ENCODE measurements at regions not wholly inside any gene's neighbourhood (a gene's known extent, or its start where the extent isn't known, plus 50 kb on each side); places are given as distances from the start of the nearest gene placed in this dataset.

DNA sequence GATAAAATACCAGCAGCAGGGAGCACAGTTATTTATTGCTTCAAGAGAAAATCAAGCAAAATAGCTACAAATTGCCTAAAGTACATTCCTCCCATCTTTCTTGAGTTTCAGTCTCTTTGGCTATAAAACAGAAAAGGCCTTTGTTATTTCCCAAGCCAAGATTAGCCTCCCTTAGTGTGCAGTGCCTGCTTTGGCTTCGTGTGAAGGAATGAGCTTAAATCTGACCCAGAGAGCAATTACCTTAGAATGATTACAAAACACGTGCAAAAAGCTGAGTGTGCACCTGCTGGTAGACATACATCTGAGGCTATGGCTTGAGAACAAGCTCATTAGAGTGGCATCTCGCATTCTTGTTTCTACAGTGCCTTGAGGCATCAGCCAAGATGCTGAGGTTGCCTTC lies 250.8 kb downstream of the C4orf33 start:
- no peak for DNase-seq (ENCODE audit: low read depth in 2 of 2)

DNA sequence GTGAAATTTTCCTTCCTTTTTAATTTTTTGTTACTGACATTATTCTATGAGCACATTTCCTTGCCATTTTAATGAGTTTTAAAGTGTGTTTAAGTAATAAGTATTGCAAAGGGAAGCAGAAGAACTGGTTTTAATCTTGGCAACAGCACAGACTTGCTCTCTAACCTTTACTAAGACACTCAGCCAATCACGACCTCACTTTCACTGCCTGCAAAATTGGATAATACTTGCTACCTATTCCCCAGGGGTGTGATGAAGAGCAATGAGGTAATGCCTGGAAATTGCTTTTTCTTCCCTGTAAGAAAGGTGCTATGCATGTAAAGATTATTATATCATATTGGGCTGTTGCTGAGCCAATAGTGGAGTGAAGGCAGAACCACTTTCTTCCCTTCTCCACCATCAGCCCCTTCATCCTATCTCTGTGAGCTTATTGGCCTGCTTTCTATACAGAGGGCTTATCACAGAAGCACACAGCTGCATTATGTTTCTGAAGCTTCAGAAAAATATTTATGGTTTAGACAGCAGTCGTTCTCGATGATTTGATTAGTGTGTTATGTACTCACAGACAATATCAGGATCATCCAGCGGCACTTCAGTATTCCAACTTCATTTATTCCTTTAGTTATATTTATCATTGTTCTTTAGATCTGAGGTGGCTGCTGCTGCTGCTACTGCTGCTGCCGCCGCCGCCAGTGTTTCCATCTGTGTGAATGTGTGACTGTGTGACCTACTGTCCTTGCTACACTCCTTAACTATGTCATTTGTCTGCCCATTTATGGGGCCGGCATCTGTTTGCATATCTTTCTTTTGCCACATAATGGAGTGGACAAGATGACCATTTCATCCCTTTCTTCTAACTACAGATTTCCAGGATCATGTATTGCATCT lies 255.1 kb downstream of the C4orf33 start:
- no peak for DNase-seq (ENCODE audit: low read depth in 2 of 2)

DNA sequence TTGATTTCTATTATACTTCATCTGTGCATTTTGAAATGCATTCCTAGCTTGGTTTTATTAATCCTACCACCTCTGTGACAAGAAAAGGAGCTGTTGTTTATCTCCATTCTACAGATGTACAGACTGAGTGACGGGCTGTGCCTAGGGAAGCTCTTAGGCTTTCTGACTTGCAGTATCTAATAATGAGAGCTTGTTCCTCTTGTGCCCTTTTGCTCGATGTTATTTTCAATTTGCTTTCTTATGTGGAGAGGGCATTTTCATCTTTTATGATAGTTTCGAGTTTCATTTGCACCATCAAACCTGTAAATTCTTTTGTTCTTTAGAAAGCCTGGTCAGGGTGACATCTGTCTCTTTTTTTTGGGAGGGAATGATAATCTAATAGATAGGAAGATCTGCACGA lies 256.5 kb downstream of the C4orf33 start:
- no peak for DNase-seq (ENCODE audit: low read depth in 2 of 2)

DNA sequence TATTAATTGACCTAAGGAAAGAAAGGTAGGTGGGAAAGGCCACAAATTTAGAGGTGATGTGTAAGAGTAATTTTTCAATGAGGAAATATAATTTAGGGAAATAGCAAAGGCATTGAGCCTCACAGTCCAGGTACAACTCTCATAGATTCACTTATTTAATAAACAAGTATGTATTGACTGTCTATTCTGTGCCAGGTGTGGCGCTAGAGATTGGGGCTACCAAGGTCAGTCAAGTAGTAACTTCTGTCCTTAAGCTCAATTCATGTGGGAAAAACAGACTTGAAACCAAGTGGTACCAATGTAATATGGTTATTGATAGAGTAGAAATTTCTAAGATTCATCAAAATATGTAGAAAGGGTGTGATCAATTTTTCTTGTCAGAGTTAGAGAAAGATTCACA lies 257.5 kb downstream of the C4orf33 start:
- no peak for DNase-seq (ENCODE audit: low read depth in 2 of 2)

DNA sequence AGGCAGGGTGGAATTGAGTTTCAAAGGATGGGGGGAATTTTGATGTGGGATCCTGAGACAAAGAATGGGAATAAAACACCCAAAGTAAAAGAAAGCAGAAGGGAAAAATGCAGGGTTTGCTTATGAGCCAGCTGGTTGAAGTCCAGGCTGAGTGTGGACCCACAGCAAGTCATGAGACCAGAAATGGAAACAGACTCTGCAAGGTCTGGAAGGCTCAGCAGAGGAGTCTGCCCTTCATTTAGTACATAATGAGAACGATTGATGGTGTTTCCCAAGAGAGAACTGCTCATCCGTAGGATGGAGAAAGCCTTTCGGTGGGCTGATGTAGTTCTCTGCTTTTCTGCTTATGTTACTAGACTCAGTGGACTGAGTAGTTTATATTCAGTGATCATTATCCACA lies 259.1 kb downstream of the C4orf33 start:
- no peak for DNase-seq (ENCODE audit: low read depth in 2 of 2)

DNA sequence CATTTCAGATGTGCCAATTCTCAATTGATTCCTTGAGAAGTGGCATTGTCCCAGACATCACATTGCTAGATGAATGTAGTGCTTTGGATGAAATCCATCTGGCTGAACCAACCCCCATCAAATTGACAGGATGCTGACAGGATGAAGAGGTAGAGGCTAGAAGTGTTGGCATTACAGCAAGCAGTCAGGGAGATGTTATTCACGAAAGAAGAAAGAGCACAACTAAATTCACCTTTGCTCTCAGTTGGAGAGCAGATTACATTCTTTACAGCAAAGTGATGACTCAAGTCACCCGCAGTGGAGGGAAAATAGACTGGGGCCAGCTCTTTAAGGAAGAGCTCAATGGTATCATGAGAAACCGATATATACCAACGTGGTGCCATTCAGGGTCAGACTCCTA lies 259.6 kb downstream of the C4orf33 start:
- DNase-seq (ENCODE audit: low read depth in 2 of 2) = no peak

DNA sequence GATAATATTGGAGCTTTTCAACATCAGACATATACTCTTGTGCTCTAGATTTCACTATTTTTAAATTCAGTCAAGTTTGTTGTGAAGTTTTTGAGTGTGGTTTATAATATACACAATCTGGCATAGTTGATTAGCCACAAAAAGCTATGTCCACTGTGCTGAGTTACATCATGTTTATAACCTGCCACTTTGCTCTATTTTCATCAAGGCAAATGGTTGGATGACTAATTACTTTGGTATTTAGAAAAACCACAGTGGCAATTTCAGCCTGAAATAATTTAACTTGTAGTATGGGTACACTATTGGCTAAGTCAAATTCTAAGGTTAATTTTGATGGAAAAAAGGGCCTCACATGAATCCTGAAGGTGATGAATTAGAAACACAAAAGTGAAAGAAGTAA lies 262.6 kb downstream of the C4orf33 start:
- no peak for DNase-seq (ENCODE audit: low read depth in 2 of 2)

DNA sequence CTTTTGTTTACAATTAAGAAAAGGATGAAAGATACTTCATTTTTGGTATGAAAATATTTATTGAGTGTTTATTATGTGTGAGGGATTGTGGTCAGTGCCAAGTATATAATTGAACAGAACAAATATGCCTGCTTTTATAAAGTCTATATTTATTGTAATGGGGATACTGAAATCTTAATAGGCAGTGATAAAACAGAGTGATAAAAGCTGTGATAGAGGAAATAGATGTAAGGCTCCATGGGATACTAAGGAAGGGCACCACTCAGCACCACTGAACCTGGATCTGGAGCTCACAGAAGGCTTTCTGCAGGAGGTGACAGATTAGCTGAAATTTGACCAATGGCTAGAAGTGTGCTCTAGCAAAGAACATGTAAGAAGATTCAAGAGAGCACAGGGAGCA lies 263.5 kb downstream of the C4orf33 start:
- no peak for DNase-seq (ENCODE audit: low read depth in 2 of 2)

DNA sequence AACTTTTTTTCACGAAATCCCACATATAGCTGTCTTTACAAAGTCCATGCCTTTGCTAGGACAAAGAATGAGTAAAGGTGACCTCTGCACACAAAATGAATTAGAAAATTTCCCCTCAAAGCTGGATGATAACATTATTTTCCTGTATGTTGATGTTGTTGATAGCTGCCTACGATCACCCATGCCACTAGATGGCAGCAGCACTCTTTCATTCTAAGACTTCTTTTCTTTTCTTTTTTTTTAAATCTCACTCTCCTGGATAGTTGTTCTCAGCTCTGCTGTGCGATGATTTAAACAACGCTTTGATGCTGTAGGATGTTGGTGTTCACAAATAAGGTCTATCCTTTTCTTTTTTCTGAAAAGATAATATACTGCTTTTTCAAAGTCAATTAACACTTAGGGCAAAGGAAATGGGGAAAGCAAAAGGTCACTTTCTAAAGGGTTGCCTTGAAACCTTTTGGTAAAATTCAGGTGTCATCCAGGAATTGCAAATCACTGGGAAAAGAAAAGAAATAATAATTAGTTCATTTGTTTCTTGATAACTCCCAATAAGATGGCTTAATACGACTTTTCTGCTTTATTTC lies 266.8 kb downstream of the C4orf33 start:
- peak; percentile 5 to 29 for DNase-seq (ENCODE audit: low read depth in 2 of 2)

DNA sequence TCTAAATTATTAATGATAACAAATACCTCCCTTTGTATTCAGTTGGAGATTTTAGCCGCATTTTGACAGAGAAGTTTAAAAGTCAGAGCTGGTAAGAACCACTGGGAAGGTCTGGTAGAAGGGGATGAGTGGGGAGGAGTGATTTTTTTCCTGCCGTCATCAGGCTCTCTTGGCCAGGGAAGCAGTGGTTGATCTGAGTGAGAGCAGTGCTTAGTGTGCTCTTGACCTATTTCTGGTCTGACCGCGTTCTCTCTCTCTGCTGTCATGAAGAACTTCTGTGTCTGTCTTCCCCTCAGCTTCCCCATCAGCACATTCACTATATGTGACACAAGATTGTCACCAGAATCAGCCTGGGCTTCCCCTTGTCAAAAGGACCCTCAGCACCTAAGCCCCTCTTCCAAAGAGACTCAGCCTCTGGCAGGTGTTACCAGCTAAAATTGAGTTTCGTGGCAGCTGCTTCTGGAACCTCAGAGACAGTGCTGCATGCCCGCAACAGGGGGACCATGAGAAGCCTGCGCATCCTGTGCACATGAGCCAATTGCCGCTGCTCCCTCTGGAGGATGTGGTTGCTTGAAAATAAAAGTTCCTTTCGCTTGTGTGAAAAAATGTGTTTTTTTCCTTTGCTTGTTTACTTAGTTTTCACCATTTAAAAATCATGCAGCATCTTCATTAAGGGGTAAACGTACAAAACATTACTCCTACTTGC lies 268.9 kb downstream of the C4orf33 start:
- no peak for DNase-seq (ENCODE audit: low read depth in 2 of 2)

DNA sequence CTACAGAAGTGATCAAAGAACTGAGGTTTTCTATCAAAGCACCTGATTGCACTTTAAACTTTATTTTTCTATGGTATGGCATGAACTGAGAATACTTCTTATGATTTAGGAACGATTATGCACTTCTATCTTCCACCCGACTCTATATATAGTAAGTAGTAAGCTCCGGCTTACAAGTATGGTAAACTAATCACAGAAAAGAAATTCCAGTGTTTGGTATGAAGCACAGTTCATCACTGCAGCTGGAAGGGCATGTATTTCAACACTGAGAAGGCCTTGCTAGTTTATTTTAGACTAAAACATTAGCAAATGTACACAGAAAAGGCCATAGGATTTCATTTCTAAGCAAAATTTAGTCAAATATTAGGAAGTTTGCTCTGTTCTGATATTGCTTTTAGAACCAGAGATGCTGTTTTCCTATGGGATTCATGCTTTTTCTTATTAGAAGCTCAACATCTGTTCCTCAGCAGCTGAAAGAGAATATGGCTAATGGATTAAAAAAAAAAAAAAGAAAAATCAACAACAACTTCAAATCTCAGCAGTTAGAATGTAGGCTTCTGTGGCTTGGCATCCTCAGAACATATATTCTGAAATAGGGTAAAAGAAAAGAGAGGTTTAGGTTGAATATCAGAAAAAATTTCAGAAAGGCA lies 273.5 kb downstream of the C4orf33 start:
- no peak for DNase-seq (ENCODE audit: low read depth in 2 of 2)

DNA sequence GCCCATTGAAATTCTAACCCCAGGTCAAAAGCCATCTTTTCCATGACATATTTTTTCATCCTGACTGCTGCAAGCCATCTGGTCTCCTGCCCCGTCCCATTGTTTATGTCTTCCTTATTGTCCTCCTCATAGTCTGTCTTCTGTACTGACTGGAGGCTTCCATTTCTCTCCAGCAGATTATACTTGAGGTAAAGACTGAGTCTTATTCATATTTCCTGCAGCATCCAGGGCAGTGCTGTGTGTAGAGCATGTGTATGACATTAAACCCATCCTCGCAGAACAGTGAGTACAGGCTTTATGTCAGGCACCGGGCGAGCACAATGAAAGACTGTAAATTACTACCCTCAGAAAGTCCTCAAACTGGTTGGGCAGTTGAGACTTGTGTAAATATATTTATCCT lies 275.1 kb downstream of the C4orf33 start:
- no peak for DNase-seq (ENCODE audit: low read depth in 2 of 2)

DNA sequence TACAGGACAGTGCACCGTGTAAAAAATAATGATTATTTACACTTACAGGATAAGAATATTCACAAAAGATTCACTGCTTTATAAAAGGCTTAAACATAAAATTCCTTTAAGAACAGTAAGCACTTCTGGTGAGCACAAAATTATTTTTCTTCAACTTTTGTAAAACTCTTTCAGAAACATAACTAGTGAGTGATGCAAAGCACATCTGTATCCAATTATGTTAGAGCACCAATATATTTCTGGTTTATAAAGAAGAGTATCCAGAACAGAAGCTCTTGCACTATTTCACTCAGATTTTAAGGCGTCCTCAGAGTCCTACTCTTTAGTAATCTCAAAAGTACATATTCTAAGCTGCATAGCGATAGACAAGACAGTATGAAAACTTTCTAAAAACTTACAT lies 276.0 kb downstream of the C4orf33 start:
- DNase-seq (ENCODE audit: low read depth in 2 of 2) = no peak

DNA sequence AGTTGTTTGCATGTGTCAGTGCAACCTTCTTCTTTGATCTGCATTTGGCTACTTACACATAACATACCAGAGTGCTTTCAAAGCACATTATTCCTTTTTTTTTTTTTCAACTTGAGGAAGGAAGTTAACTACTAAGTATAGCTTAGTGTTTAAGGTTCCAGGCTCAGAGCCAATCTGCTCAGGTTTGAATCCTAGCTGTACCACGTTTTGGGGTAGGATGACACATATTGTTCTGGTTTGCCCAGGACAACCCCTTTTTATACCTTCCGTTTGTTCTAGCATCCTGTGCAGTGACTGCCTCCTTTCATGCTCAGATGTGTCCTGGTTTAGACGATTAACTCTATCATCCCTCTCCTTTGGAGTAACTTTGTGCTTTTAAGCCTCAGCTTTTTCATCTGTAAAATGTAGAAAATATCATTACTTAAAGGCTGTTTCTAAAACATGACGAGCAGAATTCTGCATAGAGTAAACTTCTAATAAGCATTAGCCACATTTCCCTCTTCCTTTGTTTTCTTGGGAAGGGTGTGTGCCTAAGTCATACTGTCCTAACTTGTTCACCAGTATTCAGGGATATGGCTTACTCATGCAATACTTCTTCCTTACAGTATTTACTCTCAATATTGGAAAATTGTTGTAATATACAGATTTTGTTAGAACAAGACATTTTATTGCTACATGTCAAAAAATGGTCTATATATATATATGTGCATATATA lies 281.3 kb downstream of the C4orf33 start:
- DNase-seq (ENCODE audit: low read depth in 2 of 2) = no peak

DNA sequence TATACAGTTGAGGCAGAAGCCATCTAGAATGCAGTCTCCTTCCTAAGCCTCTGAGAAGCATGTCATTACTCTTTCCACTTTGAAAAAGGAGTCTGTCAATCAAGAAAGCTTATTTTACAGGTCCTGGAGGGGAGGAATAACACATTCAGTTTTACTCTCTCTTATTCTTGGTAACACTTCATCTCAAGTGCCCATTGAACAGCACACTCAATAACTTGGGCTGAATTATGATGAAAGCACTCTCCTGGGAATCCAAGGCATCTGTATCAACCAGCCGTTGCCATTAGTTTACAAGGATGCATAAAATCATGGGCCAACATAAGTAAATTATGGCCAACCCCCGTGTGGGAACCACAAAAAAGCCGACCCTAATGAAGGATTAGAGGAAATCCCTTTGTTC lies 282.4 kb downstream of the C4orf33 start:
- DNase-seq (ENCODE audit: low read depth in 2 of 2) = no peak

DNA sequence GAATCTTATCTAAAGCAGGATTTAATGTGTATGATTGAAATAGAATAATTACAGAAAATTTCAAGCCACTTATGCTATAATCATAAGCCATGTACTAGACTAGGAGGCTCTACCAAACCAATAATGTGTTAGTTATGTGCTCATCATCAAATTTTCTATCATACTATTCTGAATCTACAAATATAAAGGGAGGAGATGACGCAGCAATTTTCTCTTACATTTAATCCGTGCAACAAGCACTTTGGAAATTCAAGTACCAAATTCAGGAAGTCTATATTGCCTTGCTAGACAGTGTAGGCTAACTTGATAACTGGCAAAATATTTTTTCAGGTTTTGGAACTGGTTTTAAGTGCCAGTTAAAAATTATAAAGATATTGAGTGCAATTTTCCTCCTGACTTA lies 283.5 kb downstream of the C4orf33 start:
- DNase-seq (ENCODE audit: low read depth in 2 of 2) = no peak

DNA sequence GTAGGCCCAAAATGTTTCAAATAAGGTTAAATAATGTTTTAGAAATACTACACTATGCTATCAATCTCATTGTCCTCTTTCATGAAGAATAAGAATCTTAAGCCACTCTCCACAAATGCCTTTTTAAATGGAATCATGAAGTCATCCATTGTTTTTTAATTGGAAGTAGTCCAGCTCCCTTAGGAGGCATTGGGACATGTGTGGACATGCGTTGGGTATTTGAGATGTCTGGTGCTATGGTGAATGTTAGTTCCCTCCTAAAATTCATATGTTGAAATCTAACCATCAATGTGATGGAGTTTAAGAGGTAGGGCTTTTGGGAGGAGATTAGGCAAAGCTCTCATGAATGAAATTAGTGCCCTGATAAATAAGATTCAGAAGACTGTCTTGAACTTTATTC lies 289.0 kb downstream of the C4orf33 start:
- no peak for DNase-seq (ENCODE audit: low read depth in 2 of 2)

DNA sequence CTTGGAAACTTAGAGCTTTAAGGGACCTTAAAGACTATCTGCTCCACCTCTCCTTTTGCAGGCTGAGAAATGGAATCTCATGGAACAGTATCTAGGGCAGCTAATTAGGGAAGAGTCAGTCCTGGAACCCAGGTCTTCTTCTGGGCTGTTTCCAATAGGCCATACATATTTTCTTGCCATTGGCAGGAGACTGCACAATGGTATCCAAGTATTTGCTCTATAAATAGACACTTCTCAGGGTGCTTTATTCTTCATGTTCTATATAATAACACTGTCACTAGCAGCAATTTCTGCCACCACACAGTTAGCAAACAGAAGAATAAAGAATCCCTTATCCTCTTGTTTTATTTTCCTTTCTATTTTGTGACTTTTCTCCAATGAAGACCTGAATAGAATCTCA lies 291.7 kb downstream of the C4orf33 start:
- no peak for DNase-seq (ENCODE audit: low read depth in 2 of 2)

DNA sequence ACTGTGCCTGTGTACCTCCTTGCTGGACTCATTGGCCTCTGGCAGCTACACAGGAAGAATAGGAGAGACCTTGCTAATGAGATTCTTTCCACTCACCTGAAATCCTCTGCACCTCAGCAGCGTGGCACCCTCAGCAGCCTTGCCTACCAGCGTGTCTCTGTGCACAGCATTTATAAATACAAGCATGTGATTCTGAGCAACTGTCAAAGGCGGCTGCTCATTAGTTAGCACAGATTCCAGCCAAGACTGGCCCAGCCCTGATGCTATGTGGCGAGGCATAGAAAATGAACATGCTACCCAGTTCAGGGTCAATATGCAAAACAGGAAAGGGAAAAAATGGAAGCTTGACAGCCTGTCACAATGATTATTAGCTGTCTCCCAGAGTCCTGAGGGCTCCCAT lies 298.0 kb downstream of the C4orf33 start:
- DNase-seq (ENCODE audit: low read depth in 2 of 2) = no peak

DNA sequence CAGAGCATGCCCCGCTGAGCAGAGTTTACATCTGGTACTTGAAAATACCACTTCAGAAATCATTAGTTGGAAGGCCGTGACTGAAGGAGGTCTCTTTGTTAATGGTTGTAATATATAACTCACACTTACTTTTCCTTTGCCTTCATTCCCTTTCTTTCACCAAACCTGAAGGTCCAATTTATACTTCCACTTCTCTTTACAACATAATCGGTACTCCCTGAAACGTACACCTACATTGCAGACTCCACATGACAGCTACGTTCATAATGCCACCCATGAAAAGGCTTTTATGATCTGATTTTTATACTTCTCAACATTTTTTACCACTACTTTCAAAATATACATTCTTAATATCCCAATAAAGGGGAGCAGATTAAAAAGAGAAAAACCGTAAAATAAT lies 298.7 kb downstream of the C4orf33 start:
- DNase-seq (ENCODE audit: low read depth in 2 of 2) = no peak

DNA sequence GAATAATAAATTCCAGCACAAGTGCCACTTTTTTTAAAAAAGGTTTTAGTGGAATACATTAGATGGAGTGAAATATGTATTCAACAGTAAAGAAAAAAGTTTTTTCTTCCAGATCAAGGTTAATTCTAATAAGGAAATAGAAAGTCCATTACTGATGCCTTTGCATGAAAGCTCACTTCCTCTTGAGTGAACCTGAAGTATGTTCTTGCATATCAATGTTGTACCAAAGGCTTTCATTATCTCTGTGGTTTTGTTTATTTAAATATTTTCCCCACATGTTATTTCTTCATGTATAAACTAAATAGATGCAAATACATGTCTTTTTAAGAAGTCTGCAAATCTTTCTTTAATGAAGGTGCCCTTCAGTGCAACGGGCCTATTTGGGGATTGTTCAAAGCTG lies 307.9 kb downstream of the C4orf33 start:
- no peak for DNase-seq (ENCODE audit: low read depth in 2 of 2)

DNA sequence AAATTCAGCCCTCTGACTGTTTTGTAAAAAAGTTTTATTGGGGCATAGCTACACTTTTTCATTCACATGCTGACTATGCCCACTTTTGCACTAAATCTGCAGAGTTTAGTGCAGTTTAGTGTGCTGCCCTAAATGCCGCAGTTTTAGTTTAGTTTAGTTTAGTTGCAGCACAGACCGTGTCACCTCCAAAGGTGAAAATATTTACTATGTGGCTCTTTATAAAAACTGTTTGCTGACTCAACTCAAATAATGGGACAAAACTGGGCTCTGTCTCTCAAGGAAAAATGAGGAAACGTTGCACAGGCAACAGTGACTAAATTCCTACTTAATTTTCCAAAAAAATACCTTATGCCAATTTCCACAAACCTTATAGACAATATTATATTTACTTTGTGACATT lies 314.2 kb downstream of the C4orf33 start:
- DNase-seq (ENCODE audit: low read depth in 2 of 2) = no peak
